ENCODE measurements at regions not wholly inside any gene's neighbourhood (a gene's known extent, or its start where the extent isn't known, plus 50 kb on each side); places are given as distances from the start of the nearest gene placed in this dataset.

- Histone ChIP-seq H3K4me1 (no peaks in the 10 kb centered on the region), H3K36me3 (replicated peaks in 1 of 2; ENCODE audit: insufficient read depth in 1 of 2, low read depth in 2 of 2) (no peaks in the 10 kb centered on the region), H3K27ac (no peak overlapping the region), H3K4me3 (no peak overlapping the region), H3K9me3 (no peaks in the 10 kb centered on the region), H3K27me3 (no peaks in the 10 kb centered on the region)
- no peak for ATAC-seq
- intact Hi-C loops (cut with DNase I) = no loop called here
- TF ChIP-seq CTCF (IDR thresholded peaks at IDR 0.05) (no peak), POLR2A (IDR thresholded peaks at IDR 0.05) (no peak)
- 77 to 86% methylated on average over 5 of the region's 5 CpGs for WGBS, 2 donors
- no peak for DNase-seq
These were observed 226.2 kb upstream of the TENM3 start for GRCh38 chr4:182017038-182017437.

GRCh38 chr4:182018691-182019090 is 224.5 kb upstream of the TENM3 start:
- ATAC-seq (no peak), DNase-seq (no peak)
- H3K36me3 ChIP-seq (replicated peaks in 1 of 2; ENCODE audit: insufficient read depth in 1 of 2, low read depth in 2 of 2) = no peaks in the 10 kb centered on the region
- 59 to 61% methylated on average over 2 of the region's 2 CpGs for WGBS, 2 donors
- H3K27me3 ChIP-seq = no peaks in the 10 kb centered on the region
- H3K4me3 ChIP-seq = no peak overlapping the region
- intact Hi-C loops (cut with DNase I) = no loop called here
- no peaks in the 10 kb centered on the region for H3K9me3 ChIP-seq
- no peak overlapping the region for H3K27ac ChIP-seq
- H3K4me1 ChIP-seq = no peaks in the 10 kb centered on the region
- TF ChIP-seq POLR2A (IDR thresholded peaks at IDR 0.05) = no peak
- TF ChIP-seq CTCF (IDR thresholded peaks at IDR 0.05) = no peak

GRCh38 chr4:182019148-182019652 is 224.0 kb upstream of the TENM3 start:
- DNase-seq (no peak), ATAC-seq (no peak)
- intact Hi-C loops (cut with DNase I) = no loop called here
- H3K27me3 ChIP-seq = no peaks in the 10 kb centered on the region
- no peak overlapping the region for H3K4me3 ChIP-seq
- H3K27ac ChIP-seq = no peak overlapping the region
- TF ChIP-seq POLR2A (IDR thresholded peaks at IDR 0.05) = no peak
- TF ChIP-seq CTCF (IDR thresholded peaks at IDR 0.05) = no peak
- H3K4me1 ChIP-seq = no peaks in the 10 kb centered on the region
- H3K9me3 ChIP-seq = no peaks in the 10 kb centered on the region
- no peaks in the 10 kb centered on the region for H3K36me3 ChIP-seq (replicated peaks in 1 of 2; ENCODE audit: insufficient read depth in 1 of 2, low read depth in 2 of 2)
- 58 to 67% methylated on average over 5 of the region's 5 CpGs for WGBS, 2 donors

GRCh38 chr4:182022909-182023308 is 220.3 kb upstream of the TENM3 start:
- no peaks in the 10 kb centered on the region for H3K36me3 ChIP-seq (replicated peaks in 1 of 2; ENCODE audit: insufficient read depth in 1 of 2, low read depth in 2 of 2)
- no peaks in the 10 kb centered on the region for H3K4me1 ChIP-seq
- no peak for ATAC-seq
- H3K27me3 ChIP-seq = no peaks in the 10 kb centered on the region
- DNase-seq = no peak
- no peak overlapping the region for H3K27ac ChIP-seq
- H3K9me3 ChIP-seq = no peaks in the 10 kb centered on the region
- no peak overlapping the region for H3K4me3 ChIP-seq
- WGBS, 2 donors = 19 to 34% methylated on average over 5 of the region's 5 CpGs
- TF ChIP-seq POLR2A (IDR thresholded peaks at IDR 0.05) (no peak), CTCF (IDR thresholded peaks at IDR 0.05) (no peak)
- intact Hi-C loops (cut with DNase I) = no loop called here

- no peaks in the 10 kb centered on the region for H3K4me1 ChIP-seq
- DNase-seq (no peak), ATAC-seq (no peak)
- TF ChIP-seq POLR2A (IDR thresholded peaks at IDR 0.05) (no peak), CTCF (IDR thresholded peaks at IDR 0.05) (no peak)
- no peak overlapping the region for H3K4me3 ChIP-seq
- no peaks in the 10 kb centered on the region for H3K9me3 ChIP-seq
- no peaks in the 10 kb centered on the region for H3K27me3 ChIP-seq
- no peaks in the 10 kb centered on the region for H3K36me3 ChIP-seq (replicated peaks in 1 of 2; ENCODE audit: insufficient read depth in 1 of 2, low read depth in 2 of 2)
- WGBS, 2 donors = 39 to 40% methylated on average over 3 of the region's 3 CpGs
- intact Hi-C loops (cut with DNase I) = no loop called here
- H3K27ac ChIP-seq = no peak overlapping the region
These were observed 219.7 kb upstream of the TENM3 start for GRCh38 chr4:182023469-182023868.
